OCI-LY7 (cell line): ENCODE measurements at regions not wholly inside any gene's neighbourhood (a gene's known extent, or its start where the extent isn't known, plus 50 kb on each side); places are given as distances from the start of the nearest gene placed in this dataset.

ENCODE experiments used
- CTCF ChIP-seq: fragments of 200-600 bp; sonication (generic); conservative IDR thresholded peaks from 2 replicates; pipeline ENCODE4 v1.5.1; 2014; ENCODE audit warnings: mild to moderate bottlenecking, antibody characterized with exemption, low read length, moderate library complexity, mixed read lengths
- EZH2phosphoT487 ChIP-seq: fragments of 200-600 bp; sonication (generic); IDR thresholded peaks from 2 replicates; pipeline ENCODE4 v1.6.1; 2018; ENCODE audit warnings: low read depth, borderline replicate concordance, mild to moderate bottlenecking, mixed run types, antibody characterized with exemption, low read length, moderate library complexity, mixed read lengths

DNA sequence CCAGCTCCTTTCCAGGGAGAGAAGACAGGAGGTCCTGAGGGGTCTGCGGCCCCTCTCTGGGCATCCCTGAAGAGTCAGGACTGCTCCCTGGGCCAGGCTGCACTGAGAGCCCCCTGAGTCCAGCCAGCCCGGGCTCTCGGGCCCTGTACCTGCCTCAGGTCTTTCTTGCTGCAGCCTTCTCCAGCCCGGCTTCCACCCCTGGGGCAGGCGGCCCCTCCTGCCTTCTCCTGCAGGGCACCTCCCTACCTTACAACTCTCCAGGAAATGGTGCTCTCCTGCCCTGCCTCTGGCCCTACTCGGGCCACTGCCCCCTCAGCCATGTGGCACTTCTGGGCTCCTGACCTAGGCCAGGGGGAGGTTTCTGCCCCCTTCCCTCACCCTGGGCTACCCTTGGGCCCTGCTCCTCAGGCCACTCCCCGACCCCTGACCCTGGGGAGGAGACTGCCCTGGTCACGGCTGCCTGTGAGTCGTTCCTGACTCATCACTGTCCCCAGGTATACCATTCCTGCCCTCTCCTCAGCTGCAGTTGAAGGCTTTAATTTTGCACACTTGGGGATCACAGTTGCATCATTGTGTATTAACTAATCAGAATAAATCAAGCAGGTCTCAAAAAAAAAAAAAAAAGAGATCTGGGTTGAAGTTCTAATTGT lies 251.1 kb downstream of the NXPE2 start:
- TF ChIP-seq CTCF (no peak), EZH2phosphoT487 (no peak)
